GM21529 (cell line): ENCODE measurements at regions not wholly inside any gene's neighbourhood (a gene's known extent, or its start where the extent isn't known, plus 50 kb on each side); places are given as distances from the start of the nearest gene placed in this dataset.
A peak's percentile ranks its signal among the peaks of the same experiment; 100 is the strongest.
"Not testable (repeated sequence)": the region's sequence is repeated elsewhere in the genome, so short reads cannot be mapped to it uniquely, and the experiment has no call there.

Experiments
- ATAC-seq: cut with Tn5 transposase; IDR thresholded peaks from one replicate; pipeline ENCODE4 v1.9.1; 2021; ENCODE audit not compliant: unreplicated experiment

GRCh38 chr1:96559707-96560596 lies 161.6 kb upstream of the PTBP2 start:
- no peak for ATAC-seq

GRCh38 chr1:96562094-96562493 lies 159.5 kb upstream of the PTBP2 start:
- ATAC-seq, result no peak

GRCh38 chr1:96564401-96564800 lies 157.2 kb upstream of the PTBP2 start:
- not testable (repeated sequence) for ATAC-seq

- no peak for ATAC-seq
These were observed 156.0 kb upstream of the PTBP2 start for GRCh38 chr1:96565546-96565945.

GRCh38 chr1:96568639-96569038 lies 152.9 kb upstream of the PTBP2 start:
- ATAC-seq, result no peak

GRCh38 chr1:96569288-96569687 lies 152.3 kb upstream of the PTBP2 start:
- no peak for ATAC-seq

GRCh38 chr1:96579636-96580035 lies 141.9 kb upstream of the PTBP2 start:
- ATAC-seq, result no peak

GRCh38 chr1:96580920-96581319 lies 140.7 kb upstream of the PTBP2 start:
- no peak for ATAC-seq

GRCh38 chr1:96581772-96582171 lies 139.8 kb upstream of the PTBP2 start:
- ATAC-seq, result no peak

- ATAC-seq, result no peak
These were observed 137.7 kb upstream of the PTBP2 start for GRCh38 chr1:96583903-96584302.

GRCh38 chr1:96587222-96587621 lies 134.4 kb upstream of the PTBP2 start:
- no peak for ATAC-seq

GRCh38 chr1:96588416-96588995 lies 133.1 kb upstream of the PTBP2 start:
- no peak for ATAC-seq

- not testable (repeated sequence) for ATAC-seq
These were observed 126.1 kb upstream of the PTBP2 start for GRCh38 chr1:96595530-96595929.

- peak; percentile 80 for ATAC-seq
These were observed 125.2 kb upstream of the PTBP2 start for GRCh38 chr1:96596226-96596922.

GRCh38 chr1:96597218-96597617 lies 124.4 kb upstream of the PTBP2 start:
- no peak for ATAC-seq

- no peak for ATAC-seq
These were observed 123.0 kb upstream of the PTBP2 start for GRCh38 chr1:96598416-96599168.

GRCh38 chr1:96604620-96605019 lies 117.0 kb upstream of the PTBP2 start:
- not testable (repeated sequence) for ATAC-seq

- ATAC-seq, result not testable (repeated sequence)
These were observed 104.2 kb upstream of the PTBP2 start for GRCh38 chr1:96617375-96617774.

- no peak for ATAC-seq
These were observed 89.4 kb upstream of the PTBP2 start for GRCh38 chr1:96632045-96632664.

GRCh38 chr1:96633695-96634094 lies 87.9 kb upstream of the PTBP2 start:
- ATAC-seq, result no peak

GRCh38 chr1:96634883-96635282 lies 86.7 kb upstream of the PTBP2 start:
- no peak for ATAC-seq
